HepG2 (cell line): ENCODE measurements at regions not wholly inside any gene's neighbourhood (a gene's known extent, or its start where the extent isn't known, plus 50 kb on each side); places are given as distances from the start of the nearest gene placed in this dataset.

Source experiments
- ATAC-seq: fragments of 200-7000 bp; cut with Tn5 transposase; 3 replicates; pipeline ENCODE4 v1.9.1; 2020; ENCODE audit warnings: mild to moderate bottlenecking, moderate library complexity
- BruUV-seq: library from RNA; stranded (reverse); fragments of 400-500 nt; replicated peaks from 2 replicates; lab custom pipeline; 2021; lab: Mats Ljungman, UMichigan
- CTCF ChIA-PET: fragments of 300-600 bp; formaldehyde crosslinking; extraction: SDS; loops from one replicate; lab custom pipeline; 2021; ENCODE audit warnings: low total read pairs, inconsistent platforms, low intra/inter-chr PET ratio; lab: Yijun Ruan, JAX
- POLR2A ChIA-PET: fragments of 350-600 bp; sonication (Branson Sonifier 250); formaldehyde crosslinking; loops from one replicate; lab custom pipeline; 2020; ENCODE audit warnings: antibody characterized with exemption, inconsistent platforms; lab: Yijun Ruan, JAX
- DNase-seq: peaks from one replicate; pipeline ENCODE4 v3.0.0-alpha.2; 2015; ENCODE audit warnings: low spot score
- FAIRE-seq: peaks from 3 replicates; lab custom pipeline; 2011; peaks lifted over from hg19 to GRCh38; lab: Jason Lieb, UNC
- H2AFZ ChIP-seq: one replicate; pipeline ENCODE4 v1.6.1; 2011; ENCODE audit warnings: low read length, inconsistent platforms
- H3K27ac ChIP-seq: fragments of 300-600 bp; 3 replicates; pipeline ENCODE4 v1.8.0; 2011; ENCODE audit warnings: mixed run types, mild to moderate bottlenecking, mixed read lengths, low read length, inconsistent platforms; ENCODE audit not compliant: insufficient read depth; ENCODE audit errors: extremely low read length
- H3K27me3 ChIP-seq, 2 experiments: fragments of 200-600 bp in 1 of 2; 2 replicates in 1 of 2; 3 replicates in 1 of 2; pipeline versions ENCODE4 v1.6.0 to v1.8.0; 2011; ENCODE audit warnings: low read length in 2 of 2, mild to moderate bottlenecking in 2 of 2, moderate library complexity in 2 of 2, inconsistent platforms in 1 of 2; ENCODE audit not compliant: insufficient read depth in 2 of 2, control insufficient read depth in 1 of 2
- H3K36me3 ChIP-seq, 2 experiments: fragments of 200-600 bp in 1 of 2; replicated peaks in 1 of 2; 2 replicates in 1 of 2; 3 replicates in 1 of 2; pipeline versions ENCODE4 v1.5.1 to v1.8.0; 2011; ENCODE audit warnings: low read length in 2 of 2, inconsistent platforms in 1 of 2; ENCODE audit not compliant: insufficient read depth in 2 of 2, control insufficient read depth in 1 of 2
- H3K4me1 ChIP-seq: 2 replicates; pipeline ENCODE4 v1.5.1; 2012; ENCODE audit warnings: low read length, inconsistent platforms; ENCODE audit not compliant: insufficient read depth
- H3K4me2 ChIP-seq: 2 replicates; pipeline ENCODE4 v1.6.0; 2011; ENCODE audit warnings: low read depth, low read length, inconsistent platforms
- H3K4me3 ChIP-seq, 3 experiments: fragments of 200-600 bp in 1 of 3; sonication (generic), shearing (Covaris generic) in 1 of 3; replicated peaks in 1 of 3; 2 replicates each; pipeline ENCODE4 v1.5.1; 2011 to 2016; ENCODE audit warnings: low read length in 3 of 3, inconsistent platforms in 2 of 3, low read depth in 2 of 3, mild to moderate bottlenecking in 2 of 3, control low read depth in 1 of 3, mixed read lengths in 1 of 3; ENCODE audit not compliant: insufficient read depth in 1 of 3
- H3K79me2 ChIP-seq: one replicate; pipeline ENCODE4 v1.6.1; 2011; ENCODE audit warnings: low read length, inconsistent platforms; ENCODE audit not compliant: insufficient read depth
- H3K9ac ChIP-seq: 2 replicates; pipeline ENCODE4 v1.6.0; 2011; ENCODE audit warnings: mild to moderate bottlenecking, low read depth, low read length, inconsistent platforms; ENCODE audit not compliant: insufficient read depth
- H3K9me3 ChIP-seq: 2 replicates; pipeline ENCODE4 v1.5.1; 2012; ENCODE audit warnings: mild to moderate bottlenecking, low read length
- H4K20me1 ChIP-seq: 2 replicates; pipeline ENCODE4 v1.6.0; 2011; ENCODE audit warnings: inconsistent platforms, mild to moderate bottlenecking, low read length, moderate library complexity; ENCODE audit not compliant: insufficient read depth
- ASH2L ChIP-seq: fragments of 300-600, 200-600 bp; sonication (generic); IDR thresholded peaks from 2 replicates; pipeline ENCODE4 v1.7.0; 2017; ENCODE audit warnings: low read depth, mild to moderate bottlenecking, moderate library complexity, mixed read lengths, low read length; ENCODE audit not compliant: insufficient read length
- CEBPB ChIP-seq: IDR thresholded peaks from 2 replicates; pipeline ENCODE4 v1.6.1; 2011; ENCODE audit warnings: low read depth, low read length, improper control_type of control experiment, borderline replicate concordance
- ELF3 ChIP-seq: IDR thresholded peaks from 2 replicates; pipeline ENCODE4 v1.6.1; 2016; ENCODE audit warnings: missing genetic modification reagents, missing compliant biosample characterization
- FOXA1 ChIP-seq, 2 experiments: fragments of 450-650 bp in 1 of 2; sonication (generic) in 1 of 2; formaldehyde crosslinking in 1 of 2; IDR thresholded peaks; 2 replicates each; pipeline versions ENCODE4 v1.4.0 to v1.6.1; 2016 to 2020; ENCODE audit warnings: missing genetic modification reagents in 1 of 2
- FOXK2 ChIP-seq: fragments of 450-650 bp; IDR thresholded peaks from 2 replicates; pipeline ENCODE4 v1.6.1; 2016
- HNF4A ChIP-seq: sonication (generic); formaldehyde crosslinking; IDR thresholded peaks from 2 replicates; pipeline ENCODE4 v1.4.0; 2020; ENCODE audit warnings: missing genetic modification reagents
- JUND ChIP-seq: sonication (generic); formaldehyde crosslinking; IDR thresholded peaks from 2 replicates; pipeline ENCODE4 v1.8.0; 2022; ENCODE audit warnings: mild to moderate bottlenecking, missing genetic modification reagents
- MIER3 ChIP-seq: IDR thresholded peaks from 2 replicates; pipeline ENCODE4 v1.6.1; 2016; ENCODE audit warnings: missing compliant biosample characterization, borderline replicate concordance
- POLR2AphosphoS5 ChIP-seq: IDR thresholded peaks from 2 replicates; pipeline ENCODE4 v1.6.1; 2012; ENCODE audit warnings: low read depth, low read length
- POLR2G ChIP-seq: fragments of 200-400 bp; formaldehyde crosslinking; IDR thresholded peaks from 2 replicates; pipeline ENCODE4 v1.6.1; 2018; ENCODE audit warnings: mild to moderate bottlenecking, low read depth, low read length, moderate library complexity
- SALL1 ChIP-seq: sonication (generic); formaldehyde crosslinking; IDR thresholded peaks from 2 replicates; pipeline ENCODE4 v1.8.0; 2022; ENCODE audit warnings: mild to moderate bottlenecking, missing genetic modification reagents
- SOX13 ChIP-seq, 3 experiments: fragments of 450-650 bp in 1 of 3; sonication (generic) in 1 of 3; formaldehyde crosslinking in 1 of 3; IDR thresholded peaks in 2 of 3; conservative IDR thresholded peaks in 1 of 3; 2 replicates each; pipeline versions ENCODE4 v1.5.0 to v1.6.1; 2016 to 2020; ENCODE audit warnings: antibody characterized with exemption in 1 of 3, mild to moderate bottlenecking in 1 of 3, missing compliant biosample characterization in 1 of 3, missing genetic modification reagents in 1 of 3, moderate library complexity in 1 of 3
- SOX6 ChIP-seq, 2 experiments: fragments of 450-650 bp in 1 of 2; sonication (generic) in 1 of 2; formaldehyde crosslinking in 1 of 2; IDR thresholded peaks; 2 replicates each; pipeline versions ENCODE4 v1.4.0 to v1.6.1; 2017 to 2020; ENCODE audit warnings: antibody characterized with exemption in 1 of 2, mild to moderate bottlenecking in 1 of 2, missing genetic modification reagents in 1 of 2
- ZFP90 ChIP-seq: sonication (generic); formaldehyde crosslinking; IDR thresholded peaks from 2 replicates; pipeline ENCODE4 v1.8.0; 2022; ENCODE audit warnings: missing genetic modification reagents, mild to moderate bottlenecking, inconsistent platforms, borderline replicate concordance
- ZMYM3 ChIP-seq: sonication (generic); formaldehyde crosslinking; IDR thresholded peaks from 2 replicates; pipeline ENCODE4 v1.5.1; 2020; ENCODE audit warnings: mild to moderate bottlenecking, missing genetic modification reagents
- ZNF430 ChIP-seq: sonication (generic); formaldehyde crosslinking; IDR thresholded peaks from 2 replicates; pipeline ENCODE4 v1.9.0; 2021; ENCODE audit warnings: mild to moderate bottlenecking, missing genetic modification reagents
- WGBS: methylation state at CpG from one replicate; pipeline ENCODE4 v1.1.6; 2017; ENCODE audit warnings: low lambda C conversion rate; 5-methylcytosine and 5-hydroxymethylcytosine counted together
- in situ Hi-C: cut with HindIII; loops from 2 replicates; pipeline ENCODE4 v1.10.0; 2017; ENCODE audit warnings: low pct_unique_long_range_greater_than_20kb; ENCODE audit not compliant: extremely low pct_ligation_motif_present
- intact Hi-C: fragments of 100-400 bp; cut with micrococcal nuclease; formaldehyde crosslinking; loops from one replicate; pipeline ENCODE4 v1.10.0; 2022; ENCODE audit not compliant: unreplicated experiment
- TF ChIP-seq, protein P1 (sequence below): sonication (generic); formaldehyde crosslinking; IDR thresholded peaks from 2 replicates; pipeline ENCODE4 v1.4.0; 2020; ENCODE audit warnings: missing genetic modification reagents
- TF ChIP-seq, protein P2 (sequence below): sonication (generic); formaldehyde crosslinking; IDR thresholded peaks from 2 replicates; pipeline ENCODE4 v1.8.0; 2022; ENCODE audit warnings: mild to moderate bottlenecking, missing genetic modification reagents; ENCODE audit not compliant: insufficient replicate concordance

DNA sequence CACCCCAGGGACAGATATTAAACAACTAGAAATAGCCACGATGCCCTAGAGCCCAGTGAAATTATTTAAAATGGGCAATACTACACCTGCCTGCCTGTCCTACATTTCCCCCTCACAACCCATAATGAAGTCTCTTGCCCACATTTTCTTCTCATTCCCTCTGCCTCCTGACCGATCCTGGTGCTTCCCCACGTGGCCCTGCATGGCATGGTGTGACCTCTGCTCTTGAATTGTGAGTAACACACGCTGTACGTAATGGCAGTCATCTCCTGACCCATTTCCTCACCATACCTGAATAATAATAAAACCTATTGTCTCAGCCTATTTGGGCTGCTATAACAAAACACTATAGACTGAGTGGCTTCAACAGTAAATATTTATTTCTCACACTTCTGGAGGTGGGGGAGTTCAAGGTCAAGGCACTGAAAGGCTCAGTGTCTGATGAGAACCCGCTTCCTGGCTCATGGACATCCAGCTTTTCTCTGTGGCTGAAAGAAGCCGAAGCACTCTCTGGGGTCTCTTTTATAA is 77.0 kb upstream of the ENPP6 start (continued):
- TF ChIP-seq SOX13 (IDR thresholded peaks at IDR 0.05) (no peak), SOX13 (CRISPR knock-in tag; conservative IDR thresholded peaks at IDR 0.05 in 1 of 2, IDR thresholded peaks at IDR 0.05 in 1 of 2) (peak in 1 of 2 experiments; percentile 59; a peak in 2 of 4 replicates)
- TF ChIP-seq, all 625 proteins: peak for 6

DNA sequence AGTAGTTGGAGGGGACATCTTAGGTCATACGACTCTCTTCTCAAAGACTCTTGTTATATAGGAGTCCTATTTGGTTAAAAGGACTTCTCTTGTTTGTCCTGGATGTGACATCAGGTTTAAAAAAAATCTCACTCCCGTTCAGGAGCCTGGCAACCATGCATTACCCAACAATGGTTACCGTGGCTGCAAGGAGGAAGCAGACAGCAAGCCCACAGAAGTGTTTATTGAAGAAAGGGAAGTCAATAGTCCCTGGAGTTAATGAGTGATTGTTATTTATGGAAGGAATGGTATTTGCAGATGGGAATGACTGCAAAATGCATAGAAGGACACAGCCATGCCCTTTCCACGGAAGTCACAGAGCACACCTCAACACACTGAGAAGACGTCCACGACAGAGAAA is 75.9 kb upstream of the ENPP6 start:
- ChIA-PET POLR2A (no interaction called here), CTCF (no interaction called here)
- Histone ChIP-seq H3K4me2 (peak overlapping the region; percentile 30), H3K27ac (no peak overlapping the region), H3K4me1 (peaks cover 39% of the 10 kb centered on the region), H3K4me3 (no peak overlapping the region), H3K27me3 (no peaks in the 10 kb centered on the region), H3K9me3 (peaks cover 6% of the 10 kb centered on the region), H3K9ac (no peak overlapping the region), H3K36me3 (no peaks in the 10 kb centered on the region), H4K20me1 (no peaks in the 10 kb centered on the region), H2AFZ (no peak overlapping the region), H3K79me2 (no peaks in the 10 kb centered on the region)
- intact Hi-C loops, result no loop called here
- FAIRE-seq (no peak), ATAC-seq (peak; percentile 60), DNase-seq (peak; percentile 46)
- in situ Hi-C loops, result no loop called here
- BruUV-seq, result no TSS peak
- 13% methylated on average over 6 of the region's 6 CpGs for WGBS
- TF ChIP-seq MIER3 (no peak), FOXA1 (IDR thresholded peaks at IDR 0.05) (no peak), FOXA1 (CRISPR knock-in tag; IDR thresholded peaks at IDR 0.05) (0 out of 2 replicates have a peak, but pooled peaks have one; percentile 37), ELF3 (CRISPR knock-in tag) (peak; percentile 69), SOX6 (IDR thresholded peaks at IDR 0.05) (no peak), SOX6 (CRISPR knock-in tag; IDR thresholded peaks at IDR 0.05) (peak; percentile 52; the same call in 1 of the 2 replicates), ZMYM3 (CRISPR knock-in tag) (no peak), POLR2AphosphoS5 (no peak), SALL1 (peak; percentile 15; the same call in 1 of the 2 replicates), HNF4A (CRISPR knock-in tag) (no peak), ZNF430 (no peak), ASH2L (peak; percentile 29), ZFP90 (CRISPR knock-in tag) (no peak), POLR2G (no peak), FOXK2 (no peak), JUND (CRISPR knock-in tag) (no peak), CEBPB (peak; percentile 58; the same call in 1 of the 2 replicates)
- TF ChIP-seq, protein P1, sequence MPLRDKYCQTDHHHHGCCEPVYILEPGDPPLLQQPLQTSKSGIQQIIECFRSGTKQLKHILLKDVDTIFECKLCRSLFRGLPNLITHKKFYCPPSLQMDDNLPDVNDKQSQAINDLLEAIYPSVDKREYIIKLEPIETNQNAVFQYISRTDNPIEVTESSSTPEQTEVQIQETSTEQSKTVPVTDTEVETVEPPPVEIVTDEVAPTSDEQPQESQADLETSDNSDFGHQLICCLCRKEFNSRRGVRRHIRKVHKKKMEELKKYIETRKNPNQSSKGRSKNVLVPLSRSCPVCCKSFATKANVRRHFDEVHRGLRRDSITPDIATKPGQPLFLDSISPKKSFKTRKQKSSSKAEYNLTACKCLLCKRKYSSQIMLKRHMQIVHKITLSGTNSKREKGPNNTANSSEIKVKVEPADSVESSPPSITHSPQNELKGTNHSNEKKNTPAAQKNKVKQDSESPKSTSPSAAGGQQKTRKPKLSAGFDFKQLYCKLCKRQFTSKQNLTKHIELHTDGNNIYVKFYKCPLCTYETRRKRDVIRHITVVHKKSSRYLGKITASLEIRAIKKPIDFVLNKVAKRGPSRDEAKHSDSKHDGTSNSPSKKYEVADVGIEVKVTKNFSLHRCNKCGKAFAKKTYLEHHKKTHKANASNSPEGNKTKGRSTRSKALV, result no peak
- TF ChIP-seq, protein P2, sequence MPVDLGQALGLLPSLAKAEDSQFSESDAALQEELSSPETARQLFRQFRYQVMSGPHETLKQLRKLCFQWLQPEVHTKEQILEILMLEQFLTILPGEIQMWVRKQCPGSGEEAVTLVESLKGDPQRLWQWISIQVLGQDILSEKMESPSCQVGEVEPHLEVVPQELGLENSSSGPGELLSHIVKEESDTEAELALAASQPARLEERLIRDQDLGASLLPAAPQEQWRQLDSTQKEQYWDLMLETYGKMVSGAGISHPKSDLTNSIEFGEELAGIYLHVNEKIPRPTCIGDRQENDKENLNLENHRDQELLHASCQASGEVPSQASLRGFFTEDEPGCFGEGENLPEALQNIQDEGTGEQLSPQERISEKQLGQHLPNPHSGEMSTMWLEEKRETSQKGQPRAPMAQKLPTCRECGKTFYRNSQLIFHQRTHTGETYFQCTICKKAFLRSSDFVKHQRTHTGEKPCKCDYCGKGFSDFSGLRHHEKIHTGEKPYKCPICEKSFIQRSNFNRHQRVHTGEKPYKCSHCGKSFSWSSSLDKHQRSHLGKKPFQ (CRISPR knock-in tag), result no peak
